Right renal cortex interstitium (tissue), 3 donors: ENCODE measurements at regions not wholly inside any gene's neighbourhood (a gene's known extent, or its start where the extent isn't known, plus 50 kb on each side); places are given as distances from the start of the nearest gene placed in this dataset.
"Not testable (repeated sequence)": the region's sequence is repeated elsewhere in the genome, so short reads cannot be mapped to it uniquely, and the experiment has no call there.

Experiments used
- DNase-seq, 3 donors: peaks; one replicate each; pipeline ENCODE4 v3.0.0-alpha.2; 2013; ENCODE audit warnings: low read depth in 3 of 3, low spot score in 2 of 3

DNA sequence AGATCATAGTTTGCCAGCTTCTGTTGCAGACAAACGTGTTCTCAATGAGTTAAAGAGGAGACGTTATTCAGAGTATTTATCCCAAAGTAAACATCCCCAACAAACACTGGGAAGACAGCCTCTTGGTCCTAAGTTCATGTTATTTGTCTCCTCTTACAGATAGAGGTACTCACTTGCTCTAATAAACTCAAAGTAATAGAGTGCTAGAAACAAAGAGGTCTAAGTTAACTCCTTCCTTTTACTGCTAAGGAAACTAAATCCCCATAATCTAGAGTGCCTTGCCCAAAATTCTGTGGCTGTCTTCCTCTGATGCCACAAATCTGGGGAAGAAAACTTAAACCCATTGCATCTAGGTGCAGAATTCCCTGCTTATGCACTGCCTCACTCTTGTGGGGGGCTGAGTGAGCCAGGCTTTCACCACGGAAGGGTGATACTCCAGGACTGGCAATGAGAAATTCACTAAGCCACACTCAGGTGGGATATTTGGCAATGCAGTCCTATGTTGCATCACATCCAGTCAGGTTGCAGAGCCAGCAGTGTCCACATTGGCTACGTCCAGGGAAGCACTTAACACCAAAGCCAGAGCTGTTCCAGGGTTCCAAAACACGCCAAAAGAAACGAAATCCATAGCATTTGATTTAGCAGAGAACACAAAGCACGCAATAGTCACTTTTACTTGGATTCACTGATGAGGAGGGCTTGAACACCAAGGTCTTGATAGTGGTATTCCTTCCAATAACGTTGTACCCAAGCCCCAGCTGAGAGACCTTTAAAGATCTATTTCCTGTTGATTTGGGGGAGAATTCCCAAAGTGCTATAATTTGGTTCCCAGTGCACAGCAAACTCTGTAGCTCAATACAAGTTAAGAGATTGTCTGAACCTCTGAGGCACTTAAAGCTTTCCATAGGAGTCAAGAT, 81.0 kb upstream of the FOXQ1 start:
- no peak for DNase-seq

DNA sequence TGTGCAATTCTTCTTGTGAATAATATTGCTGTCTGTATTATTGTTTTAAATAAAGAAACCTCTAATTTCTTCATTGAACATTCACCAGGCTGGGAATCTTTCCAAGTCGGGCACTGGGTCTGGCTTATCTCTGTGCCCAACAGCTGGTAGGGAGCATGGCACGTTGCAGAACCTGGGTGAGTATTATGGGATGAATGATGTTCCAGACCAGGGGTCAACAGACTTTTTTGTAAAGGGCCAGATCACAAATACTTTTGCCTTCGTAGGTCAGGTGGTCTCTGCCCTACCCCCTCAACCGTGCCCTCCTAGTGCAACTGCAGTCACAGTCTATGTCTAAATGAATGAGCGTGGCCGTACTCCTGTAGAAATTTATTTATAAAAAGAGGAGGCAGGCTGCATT, 81.6 kb upstream of the FOXQ1 start:
- DNase-seq, result no peak

DNA sequence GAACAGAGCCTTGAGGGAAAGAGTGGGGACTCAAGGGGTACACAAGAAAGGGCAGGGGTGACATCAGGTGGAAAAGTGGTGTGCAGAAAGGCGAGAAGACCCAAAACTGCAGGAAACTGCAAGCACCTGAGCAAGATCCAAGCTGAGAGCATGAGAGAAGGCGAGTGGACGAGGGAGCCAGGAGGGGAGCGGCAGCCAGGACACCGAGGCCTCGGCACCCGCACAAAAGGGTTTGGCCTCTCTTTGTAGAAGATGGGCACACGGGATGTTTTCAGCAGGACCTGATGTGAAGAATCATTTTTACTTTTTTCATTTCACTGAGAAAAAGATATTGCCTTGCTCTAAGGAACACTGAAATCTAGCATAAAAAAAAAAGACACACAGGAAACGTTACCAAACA, 82.1 kb upstream of the FOXQ1 start:
- no peak for DNase-seq

- no peak for DNase-seq
These were observed 82.6 kb upstream of the FOXQ1 start for GRCh38 chr6:1229301-1229700.

DNA sequence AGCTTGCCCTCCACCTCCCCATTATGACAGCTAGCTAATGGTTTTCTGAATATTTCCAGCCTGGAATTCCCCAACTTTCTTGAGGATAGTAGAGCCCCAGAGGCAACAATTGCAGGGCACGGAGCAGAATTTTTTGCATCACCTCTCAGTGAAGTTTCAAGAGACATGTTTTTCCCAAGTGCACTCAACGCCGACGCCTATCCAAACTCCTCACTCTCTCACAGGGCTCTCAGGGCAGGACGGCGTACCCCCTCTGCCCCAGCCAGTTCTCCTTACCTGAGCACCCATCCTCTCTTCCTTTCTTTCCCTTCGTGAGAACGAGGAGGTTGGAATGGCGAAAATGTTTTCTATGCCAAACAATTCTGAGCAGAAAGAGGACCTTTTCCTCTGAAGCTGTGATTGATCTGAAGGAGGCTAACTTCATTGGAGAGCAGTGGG, 83.1 kb upstream of the FOXQ1 start:
- no peak for DNase-seq

DNA sequence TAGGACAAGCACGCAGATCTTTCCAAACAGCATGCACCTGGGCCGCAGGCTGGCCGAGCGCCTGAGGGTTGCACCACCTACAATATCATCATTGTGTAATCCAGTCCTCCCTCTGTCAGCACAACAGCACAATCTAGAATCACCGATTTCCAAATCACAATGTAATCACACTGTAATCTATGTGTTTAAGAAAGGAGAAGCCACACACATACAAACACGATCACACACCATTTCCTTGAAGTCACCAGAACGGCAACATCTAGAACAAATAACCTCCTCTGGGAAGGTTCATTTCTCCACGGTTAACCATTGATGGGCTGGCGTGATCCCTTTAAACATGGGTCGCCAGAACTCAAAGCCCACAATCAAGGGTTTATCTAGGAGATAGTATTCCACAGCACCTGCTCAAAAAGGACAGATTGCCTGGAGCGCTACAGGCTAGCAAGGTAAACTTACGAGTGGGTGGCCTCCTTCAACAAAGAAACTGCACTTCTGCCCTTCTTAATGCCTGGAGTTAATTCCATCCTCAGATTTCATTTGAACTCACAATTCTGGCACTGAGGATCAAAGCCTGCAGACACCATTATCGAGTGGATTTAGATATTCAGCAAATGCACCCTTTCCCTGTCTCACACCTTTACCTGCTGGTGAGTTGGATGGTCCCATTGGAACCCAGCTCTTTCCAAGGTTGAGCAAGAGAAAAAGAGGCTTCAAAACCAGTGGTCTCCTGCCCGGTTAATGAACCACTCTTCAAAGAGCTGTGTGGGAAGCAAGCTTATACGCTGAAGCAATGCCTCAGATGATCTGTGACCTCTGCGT, 83.8 kb upstream of the FOXQ1 start:
- DNase-seq, result no peak

GRCh38 chr6:1227600-1227934, 84.3 kb upstream of the FOXQ1 start:
- DNase-seq, result no peak

DNA sequence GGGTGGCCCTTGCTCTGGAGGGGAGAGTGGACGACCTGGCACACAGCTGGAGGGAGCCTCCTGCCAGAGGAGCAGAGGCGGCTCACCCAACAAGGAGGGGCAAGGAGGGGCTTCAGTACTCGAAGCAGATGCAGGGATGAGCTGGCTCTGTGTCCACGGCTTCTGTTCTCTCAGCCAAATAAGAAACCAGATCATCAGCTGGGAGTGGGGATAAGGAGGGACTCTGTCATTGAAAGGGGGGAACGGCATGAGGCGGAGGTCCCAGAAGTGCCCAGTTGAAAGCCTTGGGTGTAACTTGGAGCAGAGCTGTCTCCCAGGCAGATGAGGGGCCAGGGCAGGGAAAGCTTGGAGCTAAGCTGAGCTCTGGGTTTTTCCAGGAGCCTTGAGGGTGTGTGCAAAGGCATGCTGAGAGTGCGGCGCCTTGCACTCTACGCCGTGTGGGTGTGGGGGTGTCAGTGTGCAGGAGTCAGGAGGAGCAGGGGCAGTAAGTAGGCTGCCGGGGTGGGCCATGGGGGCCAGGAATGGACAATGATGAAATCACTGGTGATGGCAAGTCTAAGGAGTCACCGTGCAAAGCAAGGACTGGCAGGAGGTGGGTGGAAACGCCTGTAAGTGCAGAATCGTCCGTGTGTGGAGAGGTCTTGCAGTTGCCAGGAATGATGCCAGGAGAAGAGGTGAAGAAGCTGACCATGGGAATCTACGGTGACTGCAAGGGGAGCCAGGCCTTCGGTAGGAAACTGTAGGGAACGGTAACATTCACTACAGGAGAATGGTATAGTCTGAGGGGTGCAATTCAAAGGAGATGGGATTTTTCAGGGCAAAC, 85.4 kb upstream of the FOXQ1 start:
- DNase-seq, result no peak

DNA sequence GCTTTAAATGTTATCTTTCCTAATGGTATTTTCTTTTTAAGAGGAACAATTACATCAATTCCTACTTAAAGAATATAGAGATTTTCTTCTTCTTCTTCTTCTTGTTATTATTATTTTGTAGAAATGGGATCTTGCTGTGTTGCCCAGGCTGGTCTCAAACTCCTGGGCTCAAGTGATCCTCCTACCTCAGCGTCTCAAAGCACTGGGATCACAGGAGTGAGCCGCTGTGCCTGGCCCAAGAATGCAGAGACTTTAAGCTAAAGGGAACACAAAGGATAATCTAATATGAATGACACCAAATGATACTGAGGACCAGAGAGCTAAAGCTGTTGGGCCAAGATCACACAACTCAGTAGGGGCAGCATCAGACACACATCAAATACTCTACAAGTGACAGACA, 87.4 kb upstream of the FOXQ1 start:
- no peak for DNase-seq

- no peak for DNase-seq
These were observed 88.9 kb upstream of the FOXQ1 start for GRCh38 chr6:1222728-1223595.

- DNase-seq, result no peak
These were observed 94.5 kb upstream of the FOXQ1 start for GRCh38 chr6:1217396-1217795.

- no peak for DNase-seq
These were observed 95.4 kb upstream of the FOXQ1 start for GRCh38 chr6:1216488-1216974.

GRCh38 chr6:1215884-1216487, 95.9 kb upstream of the FOXQ1 start:
- no peak for DNase-seq

DNA sequence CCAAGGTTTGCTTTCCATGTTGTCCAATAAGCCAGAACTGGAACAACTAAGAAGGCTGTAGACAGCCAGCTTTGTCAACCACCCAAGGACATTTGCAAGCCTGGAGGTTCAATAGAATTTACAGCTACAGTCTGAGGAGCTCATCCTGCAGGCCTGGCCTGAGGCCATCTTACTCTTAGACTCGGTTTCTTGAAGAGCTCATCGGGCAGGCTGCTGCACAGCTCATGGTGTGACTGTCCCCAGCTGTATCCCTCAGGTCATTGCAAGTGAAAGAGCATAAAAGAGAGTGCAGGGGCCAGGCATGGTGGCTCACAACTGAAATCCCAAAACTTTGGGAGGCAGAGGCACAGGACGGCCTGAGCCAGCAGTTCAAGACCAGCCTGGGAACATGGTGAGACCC, 96.9 kb upstream of the FOXQ1 start:
- DNase-seq, result no peak

- no peak for DNase-seq
These were observed 99.0 kb upstream of the FOXQ1 start for GRCh38 chr6:1212919-1213318.

DNA sequence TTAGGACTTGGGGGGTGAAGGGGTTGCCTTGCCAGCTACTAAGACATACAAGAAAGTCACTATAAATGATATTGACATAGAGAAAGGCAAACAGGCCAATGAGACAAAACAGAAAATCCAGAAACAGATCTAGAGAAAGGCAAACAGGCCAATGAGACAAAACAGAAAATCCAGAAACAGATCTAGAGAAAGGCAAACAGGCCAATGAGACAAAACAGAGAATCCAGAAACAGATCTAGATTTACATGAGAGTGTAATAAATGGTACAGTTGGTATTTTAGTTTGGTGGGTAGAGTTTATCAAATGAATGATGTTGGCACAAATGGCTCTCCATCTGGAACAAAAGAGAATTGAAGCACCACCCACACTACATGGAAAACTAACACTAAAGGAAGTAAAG, 99.8 kb upstream of the FOXQ1 start:
- not testable (repeated sequence) for DNase-seq

GRCh38 chr6:1210631-1211030, 101.3 kb upstream of the FOXQ1 start:
- DNase-seq, result not testable (repeated sequence)

DNA sequence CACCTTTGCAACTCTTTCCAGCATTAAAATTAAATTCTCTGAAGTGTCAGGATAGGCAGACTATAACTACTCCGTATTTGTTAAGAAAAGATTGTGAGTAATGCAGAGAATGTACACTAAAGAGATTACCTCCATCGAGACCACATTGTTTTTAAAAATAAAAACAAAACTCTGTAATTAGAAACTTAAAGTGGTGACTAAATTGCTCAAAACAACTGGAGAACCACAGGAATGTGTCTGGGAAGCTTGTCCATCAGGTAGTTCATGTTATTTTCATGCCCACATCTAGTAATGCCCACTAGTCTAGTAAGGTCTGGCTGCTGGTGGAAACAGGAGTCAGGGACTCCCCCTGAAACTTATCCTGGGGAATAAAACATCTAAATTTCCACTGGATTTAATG, 103.0 kb upstream of the FOXQ1 start:
- no peak for DNase-seq

- no peak for DNase-seq
These were observed 108.4 kb upstream of the FOXQ1 start for GRCh38 chr6:1203546-1203945.

- no peak for DNase-seq
These were observed 109.7 kb upstream of the FOXQ1 start for GRCh38 chr6:1202201-1202600.
